Stomach (tissue), 8 donors: ENCODE measurements at regions not wholly inside any gene's neighbourhood (a gene's known extent, or its start where the extent isn't known, plus 50 kb on each side); places are given as distances from the start of the nearest gene placed in this dataset.

Experiments used
- DNase-seq, 2 donors: peaks; one replicate each; pipeline versions ENCODE4 v3.0.0 to v3.0.0-alpha.2; 2013 to 2019
- H3K27ac ChIP-seq, 5 donors: fragments of 200-600 bp in 4 of 5; sonication (generic) in 4 of 5; one replicate each; pipeline ENCODE4 v1.5.1; 2013 to 2019; ENCODE audit warnings: mild to moderate bottlenecking in 1 of 5, moderate library complexity in 1 of 5
- H3K27me3 ChIP-seq, 3 donors: fragments of 200-600 bp; sonication (generic); one replicate each; pipeline ENCODE4 v1.5.1; 2017 to 2019; ENCODE audit warnings: mixed run types in 1 of 3
- H3K36me3 ChIP-seq, 4 donors: fragments of 200-600 bp; sonication (generic); 1 replicate in 3 of 4; 2 replicates in 1 of 4; pipeline ENCODE4 v1.5.1; 2016 to 2019
- H3K4me1 ChIP-seq, 4 donors: fragments of 200-600 bp; sonication (generic); one replicate each; pipeline ENCODE4 v1.5.1; 2016 to 2019
- H3K4me3 ChIP-seq, 4 donors: fragments of 200-600 bp; sonication (generic) in 3 of 4; one replicate each; pipeline ENCODE4 v1.5.1; 2016 to 2019; ENCODE audit warnings: mild to moderate bottlenecking in 1 of 4
- H3K9me3 ChIP-seq, 4 donors: fragments of 200-600 bp; sonication (generic); one replicate each; pipeline ENCODE4 v1.5.1; 2016 to 2019
- EP300 ChIP-seq: sonication (generic); formaldehyde crosslinking; IDR thresholded peaks from one replicate; pipeline ENCODE4 v1.6.1; 2017; ENCODE audit warnings: antibody characterized with exemption
- POLR2A ChIP-seq, 4 donors: fragments of 450-650 bp; IDR thresholded peaks; one replicate each; pipeline ENCODE4 v1.6.1; 2016; ENCODE audit warnings: antibody characterized with exemption in 4 of 4, control low read depth in 2 of 4, mild to moderate bottlenecking in 1 of 4, moderate library complexity in 1 of 4
- POLR2AphosphoS5 ChIP-seq, 3 donors: sonication (generic); formaldehyde crosslinking; IDR thresholded peaks; one replicate each; pipeline ENCODE4 v1.6.1; 2016; ENCODE audit warnings: antibody characterized with exemption in 3 of 3
- WGBS, 5 donors: extraction: QIAGEN DNeasy Blood & Tissue Kit in 3 of 5; methylation state at CpG; one replicate each; pipeline versions ENCODE4 v1.1.5 to v1.1.7; 2013 to 2018; 5-methylcytosine and 5-hydroxymethylcytosine counted together
- intact Hi-C: fragments of 100-400 bp; cut with DNase I; formaldehyde crosslinking; loops from one replicate; pipeline ENCODE4 v1.15.1; 2023; ENCODE audit warnings: low total_unique reads
- TF ChIP-seq, protein P1 (sequence below), 7 experiments: fragments of 450-650 bp in 4 of 7; fragments of 200-600 bp in 3 of 7; sonication (generic) in 3 of 7; IDR thresholded peaks; one replicate each; pipeline ENCODE4 v1.5.1; 2016 to 2019; ENCODE audit warnings: antibody characterized with exemption in 7 of 7, control low read depth in 2 of 7, mild to moderate bottlenecking in 1 of 7
- donor health status: healthy with polysubstance abuse.
- donor health status: Bipolar disorder and iron deficiency.
- donor health status: healthy.

DNA sequence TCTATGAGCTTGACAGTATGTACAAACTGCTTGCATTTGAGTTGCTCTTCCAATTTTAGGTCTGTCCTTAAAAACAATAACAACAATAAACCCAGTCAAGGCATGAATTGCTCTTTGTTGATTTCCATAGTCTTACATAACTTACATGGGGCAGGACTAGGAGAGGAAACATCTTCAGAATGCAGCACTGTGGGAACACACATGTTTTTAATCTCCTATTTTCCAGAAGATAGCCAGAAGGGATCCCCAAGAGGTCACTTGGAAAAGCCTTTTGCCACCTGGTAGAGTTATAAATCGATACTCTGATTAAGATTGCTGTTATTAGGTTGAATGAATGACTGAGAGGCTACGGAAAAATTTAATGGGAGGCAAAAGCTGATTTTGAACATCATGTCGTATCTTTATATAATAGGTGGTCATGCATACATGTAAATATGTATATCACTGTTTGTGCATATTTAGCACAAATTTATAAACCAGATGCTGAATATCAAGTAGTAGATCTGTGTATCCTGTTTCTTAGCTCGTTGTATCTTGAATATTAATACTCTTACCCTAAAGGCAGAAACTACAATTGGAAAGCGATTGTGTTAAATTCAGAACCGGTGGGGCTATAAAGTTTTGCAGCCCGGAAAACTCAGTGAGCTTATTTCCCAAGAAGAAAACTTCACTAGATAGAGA, 479.4 kb upstream of the TCF4 start:
- intact Hi-C loops: no loop called here
- DNase-seq: no peak
- Histone ChIP-seq H3K9me3 (no peaks in the 10 kb centered on the region), H3K36me3 (no peaks in the 10 kb centered on the region), H3K4me1 (no peaks in the 10 kb centered on the region), H3K4me3 (no peak overlapping the region), H3K27ac (no peak overlapping the region), H3K27me3 (no peaks in the 10 kb centered on the region)
- no peak for TF ChIP-seq EP300
- 75 to 78% (median 76%) methylated on average over 7 of the region's 7 CpGs for WGBS, 5 donors

DNA sequence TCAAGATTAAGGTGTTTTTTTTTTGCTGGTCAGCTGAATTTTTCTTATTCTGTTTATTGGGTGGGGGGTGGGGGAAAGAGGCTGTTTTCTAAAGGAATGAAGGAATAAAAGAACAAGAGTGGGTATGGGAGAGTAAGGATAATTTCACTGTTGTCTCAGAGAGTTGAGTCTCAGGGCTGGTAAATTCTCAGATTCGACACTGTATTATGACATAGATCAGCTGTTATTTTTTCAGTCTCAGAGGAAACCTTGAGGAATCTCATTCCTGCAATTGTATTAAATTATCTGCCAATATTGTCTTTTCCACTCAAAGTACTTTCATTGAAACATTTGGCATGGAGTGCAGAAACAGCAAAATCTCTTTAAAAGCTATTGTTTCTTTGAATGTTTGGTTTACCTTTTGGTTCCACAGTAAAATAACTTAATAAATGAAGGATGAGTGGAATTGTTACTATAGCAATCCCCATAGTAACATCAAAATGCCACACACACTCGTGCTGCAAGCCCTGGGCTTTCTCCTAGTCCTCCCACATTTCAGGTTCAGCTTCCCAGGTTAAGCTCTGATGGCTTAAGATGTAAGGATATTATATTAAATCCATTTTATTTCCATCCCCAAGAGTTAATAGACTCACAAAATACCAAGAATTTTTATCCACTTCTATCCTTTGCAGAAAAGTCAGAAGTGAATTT, 478.7 kb upstream of the TCF4 start:
- intact Hi-C loops: no loop called here
- Histone ChIP-seq H3K4me1 (no peaks in the 10 kb centered on the region), H3K4me3 (no peak overlapping the region), H3K27ac (no peak overlapping the region), H3K36me3 (no peaks in the 10 kb centered on the region), H3K9me3 (no peaks in the 10 kb centered on the region), H3K27me3 (no peaks in the 10 kb centered on the region)
- TF ChIP-seq POLR2AphosphoS5 (IDR thresholded peaks at IDR 0.05): no peak
- 20 to 49% (median 36%) methylated on average over 2 of the region's 2 CpGs for WGBS, 5 donors
- DNase-seq: no peak

DNA sequence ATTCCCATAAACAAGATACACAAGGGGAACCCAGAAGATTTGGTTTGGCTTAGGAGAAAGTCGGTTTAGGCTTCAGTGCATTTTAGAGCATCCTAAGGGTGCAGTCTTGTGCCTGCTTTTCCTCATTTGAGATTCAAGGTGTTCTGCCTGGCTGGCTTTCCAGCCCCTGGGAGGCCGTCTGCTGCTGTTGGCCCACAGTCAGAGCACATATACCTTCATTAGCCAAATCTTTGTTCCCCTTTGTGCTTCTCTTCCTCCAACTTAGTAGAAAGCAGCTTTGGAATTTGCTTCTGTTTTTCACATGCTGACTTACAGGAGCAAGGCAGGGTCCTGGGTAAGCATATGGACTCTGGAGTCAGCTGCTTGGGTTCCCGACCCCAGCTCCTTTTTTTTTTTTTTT, 477.1 kb upstream of the TCF4 start:
- WGBS, 5 donors: 79 to 85% (median 82%) methylated on average over 3 of the region's 3 CpGs
- intact Hi-C loops: no loop called here
- no peak overlapping the region for H3K4me3 ChIP-seq
- no peaks in the 10 kb centered on the region for H3K9me3 ChIP-seq
- H3K4me1 ChIP-seq: no peaks in the 10 kb centered on the region
- TF ChIP-seq POLR2A (IDR thresholded peaks at IDR 0.05): no peak
- TF ChIP-seq, protein P1, sequence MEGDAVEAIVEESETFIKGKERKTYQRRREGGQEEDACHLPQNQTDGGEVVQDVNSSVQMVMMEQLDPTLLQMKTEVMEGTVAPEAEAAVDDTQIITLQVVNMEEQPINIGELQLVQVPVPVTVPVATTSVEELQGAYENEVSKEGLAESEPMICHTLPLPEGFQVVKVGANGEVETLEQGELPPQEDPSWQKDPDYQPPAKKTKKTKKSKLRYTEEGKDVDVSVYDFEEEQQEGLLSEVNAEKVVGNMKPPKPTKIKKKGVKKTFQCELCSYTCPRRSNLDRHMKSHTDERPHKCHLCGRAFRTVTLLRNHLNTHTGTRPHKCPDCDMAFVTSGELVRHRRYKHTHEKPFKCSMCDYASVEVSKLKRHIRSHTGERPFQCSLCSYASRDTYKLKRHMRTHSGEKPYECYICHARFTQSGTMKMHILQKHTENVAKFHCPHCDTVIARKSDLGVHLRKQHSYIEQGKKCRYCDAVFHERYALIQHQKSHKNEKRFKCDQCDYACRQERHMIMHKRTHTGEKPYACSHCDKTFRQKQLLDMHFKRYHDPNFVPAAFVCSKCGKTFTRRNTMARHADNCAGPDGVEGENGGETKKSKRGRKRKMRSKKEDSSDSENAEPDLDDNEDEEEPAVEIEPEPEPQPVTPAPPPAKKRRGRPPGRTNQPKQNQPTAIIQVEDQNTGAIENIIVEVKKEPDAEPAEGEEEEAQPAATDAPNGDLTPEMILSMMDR (IDR thresholded peaks at IDR 0.05): no peak
- no peak for TF ChIP-seq EP300
- no peak for TF ChIP-seq POLR2AphosphoS5 (IDR thresholded peaks at IDR 0.05)
- H3K36me3 ChIP-seq: no peaks in the 10 kb centered on the region
- H3K27me3 ChIP-seq: no peaks in the 10 kb centered on the region
- H3K27ac ChIP-seq: no peak overlapping the region
- DNase-seq: no peak

DNA sequence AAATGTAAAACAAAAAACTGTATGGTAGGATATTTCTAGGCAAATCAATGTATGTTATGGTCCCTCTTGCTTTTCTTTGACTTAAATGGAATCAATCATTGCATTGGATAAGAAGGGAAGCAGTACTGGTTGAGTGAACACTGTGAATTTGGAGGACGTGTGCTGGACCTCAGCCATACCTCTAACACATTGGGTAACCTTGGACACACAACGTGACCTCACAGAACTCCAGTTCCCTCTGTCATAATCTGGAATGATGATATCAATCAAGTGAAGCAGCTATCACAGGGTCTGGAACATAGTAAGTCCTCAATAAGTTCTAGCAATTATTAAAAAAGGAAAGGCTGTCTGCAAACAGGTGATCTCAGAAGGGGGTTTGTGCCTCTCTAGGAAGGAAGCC, 474.9 kb upstream of the TCF4 start:
- Histone ChIP-seq H3K36me3 (no peaks in the 10 kb centered on the region), H3K4me1 (no peaks in the 10 kb centered on the region), H3K27ac (no peak overlapping the region), H3K27me3 (no peaks in the 10 kb centered on the region), H3K9me3 (no peaks in the 10 kb centered on the region), H3K4me3 (no peak overlapping the region)
- DNase-seq: no peak
- TF ChIP-seq POLR2A (IDR thresholded peaks at IDR 0.05) (no peak), POLR2AphosphoS5 (IDR thresholded peaks at IDR 0.05) (no peak), EP300 (no peak)
- TF ChIP-seq, protein P1 (IDR thresholded peaks at IDR 0.05): no peak
- intact Hi-C loops: no loop called here
- 73 to 93% (median 83%) methylated on average over 2 of the region's 2 CpGs for WGBS, 5 donors

DNA sequence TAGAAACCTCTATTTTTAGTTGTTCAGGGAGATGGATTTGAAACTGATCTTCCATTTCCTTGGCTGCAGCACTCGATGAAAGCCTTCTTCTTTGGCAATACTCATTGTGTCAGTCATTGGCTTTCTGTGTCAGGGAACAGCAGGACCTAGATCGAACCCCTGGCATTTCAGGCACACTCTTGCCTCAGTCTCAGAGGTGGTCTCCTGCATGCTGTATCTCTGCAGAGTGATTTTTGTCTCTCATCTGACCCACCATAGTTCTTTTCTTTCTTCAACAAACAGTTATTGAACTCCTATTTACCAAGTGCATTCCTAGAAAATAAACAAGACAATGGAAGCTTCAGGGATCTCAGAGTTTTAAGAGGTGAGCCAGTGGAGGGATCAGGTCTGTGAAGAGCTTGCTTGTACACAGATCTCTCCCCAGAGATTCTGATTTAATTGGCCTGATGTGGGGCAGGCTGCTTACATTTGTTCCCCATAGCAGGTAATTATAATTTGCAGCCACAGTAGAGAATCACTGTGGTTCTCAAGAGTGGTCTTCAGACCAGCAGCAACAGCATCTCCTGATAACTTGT, 473.1 kb upstream of the TCF4 start:
- no peaks in the 10 kb centered on the region for H3K4me1 ChIP-seq
- TF ChIP-seq POLR2AphosphoS5 (IDR thresholded peaks at IDR 0.05) (no peak), POLR2A (IDR thresholded peaks at IDR 0.05) (no peak)
- TF ChIP-seq, protein P1 (IDR thresholded peaks at IDR 0.05): no peak
- no peak for DNase-seq
- no peak overlapping the region for H3K27ac ChIP-seq
- 54 to 73% (median 64%) methylated on average over 2 of the region's 2 CpGs for WGBS, 5 donors
- no peaks in the 10 kb centered on the region for H3K36me3 ChIP-seq
- intact Hi-C loops: no loop called here
- H3K9me3 ChIP-seq: no peaks in the 10 kb centered on the region
- no peaks in the 10 kb centered on the region for H3K27me3 ChIP-seq
- H3K4me3 ChIP-seq: no peak overlapping the region
